Upper lobe of right lung (tissue), 1 donor: ENCODE measurements at regions not wholly inside any gene's neighbourhood (a gene's known extent, or its start where the extent isn't known, plus 50 kb on each side); places are given as distances from the start of the nearest gene placed in this dataset.

Source experiments
- ATAC-seq: fragments of 200-7000 bp; cut with Tn5 transposase; one replicate; pipeline ENCODE4 v1.9.1; 2020; ENCODE audit warnings: mild to moderate bottlenecking, moderate library complexity
- DNase-seq: peaks from one replicate; pipeline ENCODE4 v3.0.0-alpha.2; 2020
- H3K27ac ChIP-seq: fragments of 200-600 bp; one replicate; pipeline ENCODE4 v1.8.0; 2022
- H3K27me3 ChIP-seq: fragments of 200-600 bp; one replicate; pipeline ENCODE4 v1.8.0; 2022; ENCODE audit warnings: mild to moderate bottlenecking
- H3K36me3 ChIP-seq: fragments of 200-600 bp; one replicate; pipeline ENCODE4 v1.8.0; 2022
- H3K4me1 ChIP-seq: fragments of 200-600 bp; one replicate; pipeline ENCODE4 v1.8.0; 2022
- H3K4me3 ChIP-seq: fragments of 200-600 bp; one replicate; pipeline ENCODE4 v1.8.0; 2022; ENCODE audit warnings: mild to moderate bottlenecking
- H3K9me3 ChIP-seq: fragments of 200-600 bp; one replicate; pipeline ENCODE4 v1.8.0; 2022
- CTCF ChIP-seq: fragments of 200-600 bp; IDR thresholded peaks from one replicate; pipeline ENCODE4 v1.8.0; 2022; ENCODE audit warnings: antibody characterized with exemption
- intact Hi-C: fragments of 100-400 bp; cut with DNase I; formaldehyde crosslinking; loops from one replicate; pipeline ENCODE4 v1.11.0; 2022
- donor health status: DM: no; HTN: yes; CAD: no; lungs with severe emphysema.

GRCh38 chr5:82894716-82895115 lies 182.5 kb downstream of the TMEM167A start:
- H3K4me3 ChIP-seq: no peak overlapping the region
- no peaks in the 10 kb centered on the region for H3K4me1 ChIP-seq
- H3K27me3 ChIP-seq: no peaks in the 10 kb centered on the region
- intact Hi-C loops: no loop called here
- no peak for TF ChIP-seq CTCF
- H3K27ac ChIP-seq: no peak overlapping the region
- ATAC-seq (peak; percentile 38), DNase-seq (no peak)
- H3K36me3 ChIP-seq: no peaks in the 10 kb centered on the region
- H3K9me3 ChIP-seq: no peaks in the 10 kb centered on the region

DNA sequence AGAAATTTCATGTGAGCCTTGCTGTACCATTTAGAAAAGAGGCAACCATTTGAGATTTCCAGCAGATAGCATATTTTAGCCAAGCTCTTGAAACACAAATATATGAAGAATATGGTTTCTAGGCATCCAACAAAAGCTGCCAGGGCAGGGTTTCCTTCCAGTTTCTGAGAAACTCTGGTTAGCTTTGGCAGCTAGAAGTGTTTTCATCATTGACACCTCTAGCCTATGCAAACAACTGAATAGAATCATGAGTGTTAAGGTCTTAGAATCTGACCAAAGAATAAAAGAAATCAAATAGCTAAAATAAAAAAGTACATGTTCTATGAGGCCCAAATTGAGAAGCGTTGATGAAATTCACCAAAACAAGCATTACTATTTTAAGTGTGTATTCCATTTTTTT lies 188.1 kb downstream of the TMEM167A start:
- H3K4me1 ChIP-seq: no peaks in the 10 kb centered on the region
- no peaks in the 10 kb centered on the region for H3K36me3 ChIP-seq
- H3K4me3 ChIP-seq: no peak overlapping the region
- no peak for TF ChIP-seq CTCF
- no peaks in the 10 kb centered on the region for H3K9me3 ChIP-seq
- no peak for DNase-seq
- intact Hi-C loops: no loop called here
- no peak overlapping the region for H3K27ac ChIP-seq
- H3K27me3 ChIP-seq: no peaks in the 10 kb centered on the region
- ATAC-seq: no peak

GRCh38 chr5:82886911-82887310 lies 190.3 kb downstream of the TMEM167A start:
- no peak overlapping the region for H3K27ac ChIP-seq
- no peak for DNase-seq
- intact Hi-C loops: no loop called here
- no peak for ATAC-seq
- H3K4me3 ChIP-seq: no peak overlapping the region
- no peaks in the 10 kb centered on the region for H3K4me1 ChIP-seq
- no peaks in the 10 kb centered on the region for H3K36me3 ChIP-seq
- no peaks in the 10 kb centered on the region for H3K27me3 ChIP-seq
- H3K9me3 ChIP-seq: no peaks in the 10 kb centered on the region
- no peak for TF ChIP-seq CTCF

- ATAC-seq: no peak
- H3K27ac ChIP-seq: no peak overlapping the region
- H3K4me1 ChIP-seq: no peaks in the 10 kb centered on the region
- H3K4me3 ChIP-seq: no peak overlapping the region
- H3K9me3 ChIP-seq: no peaks in the 10 kb centered on the region
- no peak for DNase-seq
- TF ChIP-seq CTCF: no peak
- intact Hi-C loops: no loop called here
- no peaks in the 10 kb centered on the region for H3K36me3 ChIP-seq
- no peaks in the 10 kb centered on the region for H3K27me3 ChIP-seq
Observed at GRCh38 chr5:82885627-82886389, 191.4 kb downstream of the TMEM167A start.

GRCh38 chr5:82884821-82885471 lies 192.2 kb downstream of the TMEM167A start:
- no peaks in the 10 kb centered on the region for H3K27me3 ChIP-seq
- TF ChIP-seq CTCF: no peak
- ATAC-seq (no peak), DNase-seq (no peak)
- H3K4me3 ChIP-seq: no peak overlapping the region
- no peaks in the 10 kb centered on the region for H3K36me3 ChIP-seq
- intact Hi-C loops: no loop called here
- H3K27ac ChIP-seq: no peak overlapping the region
- H3K9me3 ChIP-seq: no peaks in the 10 kb centered on the region
- H3K4me1 ChIP-seq: no peaks in the 10 kb centered on the region
